Tibial nerve (tissue), 4 donors: ENCODE measurements at regions not wholly inside any gene's neighbourhood (a gene's known extent, or its start where the extent isn't known, plus 50 kb on each side); places are given as distances from the start of the nearest gene placed in this dataset.

Experiments used
- EP300 ChIP-seq, 2 donors: sonication (generic); formaldehyde crosslinking; IDR thresholded peaks; one replicate each; pipeline ENCODE4 v1.6.1; 2017; ENCODE audit warnings: antibody characterized with exemption in 2 of 2, mild to moderate bottlenecking in 1 of 2
- TF ChIP-seq, protein P1 (sequence below), 5 experiments: fragments of 200-600 bp in 3 of 5; fragments of 450-650 bp in 2 of 5; sonication (generic) in 3 of 5; IDR thresholded peaks; one replicate each; pipeline ENCODE4 v1.5.1; 2016 to 2019; ENCODE audit warnings: antibody characterized with exemption in 5 of 5, mild to moderate bottlenecking in 3 of 5, moderate library complexity in 2 of 5

DNA sequence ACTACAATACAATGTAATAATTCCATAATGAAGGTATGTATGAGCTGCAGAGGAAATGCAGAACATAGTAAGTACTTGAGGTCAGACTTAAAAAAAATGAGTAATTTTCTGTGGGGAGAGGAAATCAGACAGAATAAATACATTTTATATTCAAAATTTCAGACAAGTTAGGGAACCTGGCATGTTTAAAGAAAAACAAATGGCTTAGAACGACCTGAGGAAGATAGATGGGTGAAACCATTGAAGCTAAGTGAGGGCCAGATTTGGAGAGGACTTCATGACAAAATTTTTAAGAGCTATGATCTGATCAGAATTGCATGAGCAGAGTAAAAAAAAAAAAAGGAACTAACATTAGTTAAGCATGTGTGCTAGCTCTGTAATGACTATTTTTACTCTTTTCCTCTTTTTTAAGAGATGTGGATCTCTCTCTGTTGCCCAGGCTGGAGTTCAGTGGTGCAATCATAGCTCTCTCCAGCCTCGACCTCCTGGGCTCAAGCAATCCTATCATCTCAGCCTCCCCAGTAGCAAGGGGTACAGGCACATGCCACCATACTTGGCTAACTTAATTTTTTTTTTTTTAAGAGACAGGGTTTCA lies 157.6 kb upstream of the PDE3A start:
- TF ChIP-seq, protein P1, sequence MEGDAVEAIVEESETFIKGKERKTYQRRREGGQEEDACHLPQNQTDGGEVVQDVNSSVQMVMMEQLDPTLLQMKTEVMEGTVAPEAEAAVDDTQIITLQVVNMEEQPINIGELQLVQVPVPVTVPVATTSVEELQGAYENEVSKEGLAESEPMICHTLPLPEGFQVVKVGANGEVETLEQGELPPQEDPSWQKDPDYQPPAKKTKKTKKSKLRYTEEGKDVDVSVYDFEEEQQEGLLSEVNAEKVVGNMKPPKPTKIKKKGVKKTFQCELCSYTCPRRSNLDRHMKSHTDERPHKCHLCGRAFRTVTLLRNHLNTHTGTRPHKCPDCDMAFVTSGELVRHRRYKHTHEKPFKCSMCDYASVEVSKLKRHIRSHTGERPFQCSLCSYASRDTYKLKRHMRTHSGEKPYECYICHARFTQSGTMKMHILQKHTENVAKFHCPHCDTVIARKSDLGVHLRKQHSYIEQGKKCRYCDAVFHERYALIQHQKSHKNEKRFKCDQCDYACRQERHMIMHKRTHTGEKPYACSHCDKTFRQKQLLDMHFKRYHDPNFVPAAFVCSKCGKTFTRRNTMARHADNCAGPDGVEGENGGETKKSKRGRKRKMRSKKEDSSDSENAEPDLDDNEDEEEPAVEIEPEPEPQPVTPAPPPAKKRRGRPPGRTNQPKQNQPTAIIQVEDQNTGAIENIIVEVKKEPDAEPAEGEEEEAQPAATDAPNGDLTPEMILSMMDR (IDR thresholded peaks at IDR 0.05), result no peak
- peak in 1 of 2 donors; percentile 33 for TF ChIP-seq EP300 (IDR thresholded peaks at IDR 0.05)
